ENCODE measurements at regions not wholly inside any gene's neighbourhood (a gene's known extent, or its start where the extent isn't known, plus 50 kb on each side); places are given as distances from the start of the nearest gene placed in this dataset.

DNA sequence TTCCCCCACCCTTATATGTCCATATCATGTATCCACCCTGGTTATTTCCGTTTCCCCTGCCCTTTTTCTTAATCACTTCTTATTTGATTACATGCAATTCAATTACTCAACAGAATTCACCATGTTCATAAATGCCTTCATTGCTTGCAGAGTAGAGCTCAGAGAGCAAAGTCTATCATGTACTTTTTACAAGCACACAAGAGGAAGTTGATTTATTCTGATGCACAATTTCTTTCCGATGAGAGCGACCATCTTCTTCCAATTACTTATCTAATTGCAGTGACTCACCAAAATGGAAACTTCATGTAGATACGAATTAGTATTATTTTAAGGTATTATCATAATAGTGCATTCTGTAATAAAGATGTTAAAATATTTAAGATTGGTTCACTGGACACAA, 430.5 kb upstream of the KLF6 start:
- no peaks in the 10 kb centered on the region for H3K4me1 ChIP-seq (ENCODE audit: control insufficient read depth, insufficient read depth, low read length)
- no peak overlapping the region for H3K4me3 ChIP-seq (ENCODE audit: low read depth, low read length)
- H3K36me3 ChIP-seq (ENCODE audit: control insufficient read depth in 2 of 2, insufficient read depth in 1 of 2, low read length in 2 of 2), result no peaks in the 10 kb centered on the region
- no peaks in the 10 kb centered on the region for H3K9me3 ChIP-seq (ENCODE audit: control insufficient read depth, insufficient read depth, low read depth, low read length)
- CTCF ChIA-PET, result no interaction called here
- POLR2A ChIA-PET, result no interaction called here
- H3K27ac ChIP-seq (ENCODE audit: extremely low read depth, low read depth, low read length), result no peak overlapping the region
- TF ChIP-seq HOXD13 (CRISPR knock-in tag; IDR thresholded peaks at IDR 0.05; ENCODE audit: borderline replicate concordance) (no peak), EGR2 (tag by site-specific recombination; IDR thresholded peaks at IDR 0.05; ENCODE audit: low read depth) (no peak), ZNF48 (tag by site-specific recombination; IDR thresholded peaks at IDR 0.05) (no peak), ZNF175 (tag by site-specific recombination; IDR thresholded peaks at IDR 0.05) (no peak), ZNF558 (tag by site-specific recombination; IDR thresholded peaks at IDR 0.05) (no peak), ZNF529 (tag by site-specific recombination; IDR thresholded peaks at IDR 0.05; ENCODE audit: insufficient replicate concordance) (no peak), ZNF132 (tag by site-specific recombination; IDR thresholded peaks at IDR 0.05; ENCODE audit: borderline replicate concordance) (no peak), ZNF777 (tag by site-specific recombination; IDR thresholded peaks at IDR 0.05; ENCODE audit: borderline replicate concordance) (no peak), ZIC2 (tag by site-specific recombination; IDR thresholded peaks at IDR 0.05) (no peak), ZFP41 (tag by site-specific recombination; IDR thresholded peaks at IDR 0.05; ENCODE audit: borderline replicate concordance) (no peak), OSR2 (tag by site-specific recombination; IDR thresholded peaks at IDR 0.05) (no peak), ZNF473 (tag by site-specific recombination; IDR thresholded peaks at IDR 0.05) (no peak)
- TF ChIP-seq, protein P1, sequence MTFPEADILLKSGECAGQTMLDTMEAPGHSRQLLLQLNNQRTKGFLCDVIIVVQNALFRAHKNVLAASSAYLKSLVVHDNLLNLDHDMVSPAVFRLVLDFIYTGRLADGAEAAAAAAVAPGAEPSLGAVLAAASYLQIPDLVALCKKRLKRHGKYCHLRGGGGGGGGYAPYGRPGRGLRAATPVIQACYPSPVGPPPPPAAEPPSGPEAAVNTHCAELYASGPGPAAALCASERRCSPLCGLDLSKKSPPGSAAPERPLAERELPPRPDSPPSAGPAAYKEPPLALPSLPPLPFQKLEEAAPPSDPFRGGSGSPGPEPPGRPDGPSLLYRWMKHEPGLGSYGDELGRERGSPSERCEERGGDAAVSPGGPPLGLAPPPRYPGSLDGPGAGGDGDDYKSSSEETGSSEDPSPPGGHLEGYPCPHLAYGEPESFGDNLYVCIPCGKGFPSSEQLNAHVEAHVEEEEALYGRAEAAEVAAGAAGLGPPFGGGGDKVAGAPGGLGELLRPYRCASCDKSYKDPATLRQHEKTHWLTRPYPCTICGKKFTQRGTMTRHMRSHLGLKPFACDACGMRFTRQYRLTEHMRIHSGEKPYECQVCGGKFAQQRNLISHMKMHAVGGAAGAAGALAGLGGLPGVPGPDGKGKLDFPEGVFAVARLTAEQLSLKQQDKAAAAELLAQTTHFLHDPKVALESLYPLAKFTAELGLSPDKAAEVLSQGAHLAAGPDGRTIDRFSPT (tag by site-specific recombination; IDR thresholded peaks at IDR 0.05), result no peak
- TF ChIP-seq, protein P2, sequence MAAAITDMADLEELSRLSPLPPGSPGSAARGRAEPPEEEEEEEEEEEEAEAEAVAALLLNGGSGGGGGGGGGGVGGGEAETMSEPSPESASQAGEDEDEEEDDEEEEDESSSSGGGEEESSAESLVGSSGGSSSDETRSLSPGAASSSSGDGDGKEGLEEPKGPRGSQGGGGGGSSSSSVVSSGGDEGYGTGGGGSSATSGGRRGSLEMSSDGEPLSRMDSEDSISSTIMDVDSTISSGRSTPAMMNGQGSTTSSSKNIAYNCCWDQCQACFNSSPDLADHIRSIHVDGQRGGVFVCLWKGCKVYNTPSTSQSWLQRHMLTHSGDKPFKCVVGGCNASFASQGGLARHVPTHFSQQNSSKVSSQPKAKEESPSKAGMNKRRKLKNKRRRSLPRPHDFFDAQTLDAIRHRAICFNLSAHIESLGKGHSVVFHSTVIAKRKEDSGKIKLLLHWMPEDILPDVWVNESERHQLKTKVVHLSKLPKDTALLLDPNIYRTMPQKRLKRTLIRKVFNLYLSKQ (tag by site-specific recombination; IDR thresholded peaks at IDR 0.05; ENCODE audit: borderline replicate concordance), result no peak

DNA sequence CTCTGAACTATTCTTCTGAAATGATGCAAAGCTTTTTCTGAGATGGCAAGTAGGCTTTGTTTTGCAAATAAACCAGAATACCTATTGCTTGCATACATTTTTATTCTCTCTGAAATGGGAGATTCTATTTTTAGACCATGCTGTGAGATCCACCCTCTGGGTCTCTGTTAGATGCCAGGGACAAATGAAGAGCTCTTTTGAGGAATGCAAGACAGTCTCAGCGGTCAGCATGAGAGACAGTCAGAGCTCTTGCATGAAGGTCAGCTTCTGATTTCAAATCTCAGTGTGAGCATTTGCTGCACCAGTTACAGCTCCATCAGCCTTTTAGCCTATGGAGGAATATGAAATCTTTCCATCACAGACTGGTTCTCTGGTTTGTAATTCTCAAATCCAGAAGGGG, 429.9 kb upstream of the KLF6 start:
- Histone ChIP-seq H3K4me3 (ENCODE audit: low read depth, low read length) (no peak overlapping the region), H3K27ac (ENCODE audit: extremely low read depth, low read depth, low read length) (no peak overlapping the region), H3K36me3 (ENCODE audit: control insufficient read depth in 2 of 2, insufficient read depth in 1 of 2, low read length in 2 of 2) (no peaks in the 10 kb centered on the region), H3K4me1 (ENCODE audit: control insufficient read depth, insufficient read depth, low read length) (no peaks in the 10 kb centered on the region), H3K9me3 (ENCODE audit: control insufficient read depth, insufficient read depth, low read depth, low read length) (no peaks in the 10 kb centered on the region)
- ChIA-PET CTCF (interaction anchor here (0.6 to 0.7 kb wide), 2 partner anchors 9 to 127 kb away, joined by 3 read pairs; no protein-coding TSS in a partner anchor), POLR2A (no interaction called here)
- TF ChIP-seq ZNF416 (tag by site-specific recombination; IDR thresholded peaks at IDR 0.05) (no peak), ZNF76 (tag by site-specific recombination; IDR thresholded peaks at IDR 0.05; ENCODE audit: borderline replicate concordance, low read depth) (no peak), OSR2 (tag by site-specific recombination; IDR thresholded peaks at IDR 0.05) (no peak), ZNF133 (tag by site-specific recombination; IDR thresholded peaks at IDR 0.05) (no peak), ZNF830 (tag by site-specific recombination; IDR thresholded peaks at IDR 0.05; ENCODE audit: low read depth) (no peak)
- TF ChIP-seq, protein P3, sequence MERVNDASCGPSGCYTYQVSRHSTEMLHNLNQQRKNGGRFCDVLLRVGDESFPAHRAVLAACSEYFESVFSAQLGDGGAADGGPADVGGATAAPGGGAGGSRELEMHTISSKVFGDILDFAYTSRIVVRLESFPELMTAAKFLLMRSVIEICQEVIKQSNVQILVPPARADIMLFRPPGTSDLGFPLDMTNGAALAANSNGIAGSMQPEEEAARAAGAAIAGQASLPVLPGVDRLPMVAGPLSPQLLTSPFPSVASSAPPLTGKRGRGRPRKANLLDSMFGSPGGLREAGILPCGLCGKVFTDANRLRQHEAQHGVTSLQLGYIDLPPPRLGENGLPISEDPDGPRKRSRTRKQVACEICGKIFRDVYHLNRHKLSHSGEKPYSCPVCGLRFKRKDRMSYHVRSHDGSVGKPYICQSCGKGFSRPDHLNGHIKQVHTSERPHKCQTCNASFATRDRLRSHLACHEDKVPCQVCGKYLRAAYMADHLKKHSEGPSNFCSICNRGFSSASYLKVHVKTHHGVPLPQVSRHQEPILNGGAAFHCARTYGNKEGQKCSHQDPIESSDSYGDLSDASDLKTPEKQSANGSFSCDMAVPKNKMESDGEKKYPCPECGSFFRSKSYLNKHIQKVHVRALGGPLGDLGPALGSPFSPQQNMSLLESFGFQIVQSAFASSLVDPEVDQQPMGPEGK (tag by site-specific recombination; IDR thresholded peaks at IDR 0.05), result no peak
- TF ChIP-seq, protein P4, sequence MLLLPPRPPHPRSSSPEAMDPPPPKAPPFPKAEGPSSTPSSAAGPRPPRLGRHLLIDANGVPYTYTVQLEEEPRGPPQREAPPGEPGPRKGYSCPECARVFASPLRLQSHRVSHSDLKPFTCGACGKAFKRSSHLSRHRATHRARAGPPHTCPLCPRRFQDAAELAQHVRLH (tag by site-specific recombination; IDR thresholded peaks at IDR 0.05), result no peak
- TF ChIP-seq, protein P5, sequence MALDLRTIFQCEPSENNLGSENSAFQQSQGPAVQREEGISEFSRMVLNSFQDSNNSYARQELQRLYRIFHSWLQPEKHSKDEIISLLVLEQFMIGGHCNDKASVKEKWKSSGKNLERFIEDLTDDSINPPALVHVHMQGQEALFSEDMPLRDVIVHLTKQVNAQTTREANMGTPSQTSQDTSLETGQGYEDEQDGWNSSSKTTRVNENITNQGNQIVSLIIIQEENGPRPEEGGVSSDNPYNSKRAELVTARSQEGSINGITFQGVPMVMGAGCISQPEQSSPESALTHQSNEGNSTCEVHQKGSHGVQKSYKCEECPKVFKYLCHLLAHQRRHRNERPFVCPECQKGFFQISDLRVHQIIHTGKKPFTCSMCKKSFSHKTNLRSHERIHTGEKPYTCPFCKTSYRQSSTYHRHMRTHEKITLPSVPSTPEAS (tag by site-specific recombination; IDR thresholded peaks at IDR 0.05), result no peak
